CD4-positive, alpha-beta T cell (primary cell): ENCODE measurements at regions not wholly inside any gene's neighbourhood (a gene's known extent, or its start where the extent isn't known, plus 50 kb on each side); places are given as distances from the start of the nearest gene placed in this dataset.

ENCODE experiments used
- ATAC-seq: fragments of 200-7000 bp; cut with Tn5 transposase; one replicate; pipeline ENCODE4 v1.10.0; 2022; ENCODE audit warnings: mild to moderate bottlenecking; ENCODE audit not compliant: poor library complexity
- CTCF ChIA-PET: fragments of 350-600 bp; sonication (Branson Sonifier 250); formaldehyde crosslinking; loops from one replicate; lab custom pipeline; 2021; ENCODE audit warnings: antibody characterized with exemption, inconsistent platforms; lab: Charles Lee
- POLR2A ChIA-PET: fragments of 350-600 bp; sonication (Branson Sonifier 250); formaldehyde crosslinking; loops from one replicate; lab custom pipeline; 2021; ENCODE audit warnings: antibody characterized with exemption, inconsistent platforms; lab: Charles Lee
- DNase-seq, 14 experiments: peaks; one replicate each; pipeline ENCODE4 v3.0.0-alpha.2; 2013 to 2020; ENCODE audit warnings: mixed read lengths in 2 of 14
- H3K27ac ChIP-seq, 2 donors: one replicate each; pipeline versions ENCODE4 v1.5.1 to v1.7.0; 2013; ENCODE audit warnings: low read length in 2 of 2, low read depth in 1 of 2, mild to moderate bottlenecking in 1 of 2
- H3K27me3 ChIP-seq, 2 experiments: 1 replicate in 1 of 2; 2 replicates in 1 of 2; pipeline versions ENCODE4 v1.6.1 to v1.7.0; 2013; ENCODE audit warnings: low read length in 2 of 2, control low read depth in 1 of 2, mild to moderate bottlenecking in 1 of 2, moderate library complexity in 1 of 2; ENCODE audit not compliant: insufficient read depth in 2 of 2, control insufficient read depth in 1 of 2
- H3K36me3 ChIP-seq: one replicate; pipeline ENCODE4 v1.6.1; 2013; ENCODE audit warnings: low read length, control low read depth; ENCODE audit not compliant: insufficient read depth
- H3K4me1 ChIP-seq: one replicate; pipeline ENCODE4 v1.6.1; 2013; ENCODE audit warnings: low read length, control low read depth; ENCODE audit not compliant: insufficient read depth
- H3K4me3 ChIP-seq: one replicate; pipeline ENCODE4 v1.5.1; 2013; ENCODE audit warnings: mild to moderate bottlenecking, low read length, moderate library complexity
- H3K9me3 ChIP-seq, 2 experiments: 1 replicate in 1 of 2; 2 replicates in 1 of 2; pipeline versions ENCODE4 v1.6.1 to v1.7.0; 2013; ENCODE audit warnings: low read length in 2 of 2, mild to moderate bottlenecking in 2 of 2, control low read depth in 1 of 2, moderate library complexity in 1 of 2; ENCODE audit not compliant: control insufficient read depth in 1 of 2, insufficient read depth in 1 of 2
- H3K27ac Mint-ChIP-seq: one replicate; pipeline ENCODE4 v1.8.0; 2020; ENCODE audit warnings: mixed read lengths
- H3K27me3 Mint-ChIP-seq: one replicate; pipeline ENCODE4 v1.8.0; 2021; ENCODE audit warnings: mixed read lengths
- H3K36me3 Mint-ChIP-seq: one replicate; pipeline ENCODE4 v1.8.0; 2021; ENCODE audit warnings: low read depth, mixed read lengths
- H3K4me1 Mint-ChIP-seq: one replicate; pipeline ENCODE4 v1.8.0; 2021; ENCODE audit warnings: low read depth, mixed read lengths
- H3K4me3 Mint-ChIP-seq: one replicate; pipeline ENCODE4 v1.8.0; 2020; ENCODE audit warnings: mild to moderate bottlenecking, mixed read lengths
- H3K9me3 Mint-ChIP-seq: one replicate; pipeline ENCODE4 v1.8.0; 2020; ENCODE audit warnings: mixed read lengths
- intact Hi-C, 2 experiments: fragments of 100-400 bp; cut with DNase I in 1 of 2; cut with micrococcal nuclease in 1 of 2; formaldehyde crosslinking; loops; one replicate each; pipeline versions ENCODE4 v1.15.1 to v1.9.0; 2023 to 2025; cut with DNase I, micrococcal nuclease
- TF ChIP-seq, protein P1 (sequence below): fragments of 200-600 bp; IDR thresholded peaks from one replicate; pipeline ENCODE4 v1.8.0; 2022; ENCODE audit warnings: antibody characterized with exemption, mild to moderate bottlenecking

DNA sequence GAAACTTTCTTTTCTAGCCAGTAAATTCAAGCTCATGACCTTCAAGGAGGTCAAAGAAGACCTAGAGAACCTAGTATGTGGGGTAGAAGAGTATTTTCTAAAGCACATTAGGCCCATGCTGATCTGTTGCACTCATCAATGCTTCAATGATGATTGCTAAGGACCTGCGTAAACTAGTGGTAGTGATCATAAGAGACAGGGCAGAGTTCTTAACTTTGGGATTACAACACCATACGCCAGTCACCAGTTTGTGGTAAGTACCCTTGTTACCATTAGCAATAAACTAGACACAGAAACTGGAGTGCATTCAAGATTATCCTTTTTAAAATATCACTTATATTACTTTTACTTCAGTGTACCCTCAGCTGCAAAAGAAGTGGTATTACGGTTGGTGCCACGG lies 490.3 kb downstream of the BUD13 start:
- Mint-ChIP-seq H3K9me3 (no peaks in the 10 kb centered on the region), H3K4me1 (no peaks in the 10 kb centered on the region), H3K36me3 (no peaks in the 10 kb centered on the region), H3K4me3 (no peak overlapping the region), H3K27me3 (peaks cover 35% of the 10 kb centered on the region), H3K27ac (no peak overlapping the region)
- ChIA-PET POLR2A (no interaction called here), CTCF (no interaction called here)
- intact Hi-C loops = no loop called here
- Histone ChIP-seq H3K4me1 (no peaks in the 10 kb centered on the region), H3K36me3 (no peaks in the 10 kb centered on the region), H3K27me3 (no peaks in the 10 kb centered on the region), H3K27ac (no peak overlapping the region), H3K9me3 (no peaks in the 10 kb centered on the region), H3K4me3 (no peak overlapping the region)
- ATAC-seq = no peak
- TF ChIP-seq, protein P1, sequence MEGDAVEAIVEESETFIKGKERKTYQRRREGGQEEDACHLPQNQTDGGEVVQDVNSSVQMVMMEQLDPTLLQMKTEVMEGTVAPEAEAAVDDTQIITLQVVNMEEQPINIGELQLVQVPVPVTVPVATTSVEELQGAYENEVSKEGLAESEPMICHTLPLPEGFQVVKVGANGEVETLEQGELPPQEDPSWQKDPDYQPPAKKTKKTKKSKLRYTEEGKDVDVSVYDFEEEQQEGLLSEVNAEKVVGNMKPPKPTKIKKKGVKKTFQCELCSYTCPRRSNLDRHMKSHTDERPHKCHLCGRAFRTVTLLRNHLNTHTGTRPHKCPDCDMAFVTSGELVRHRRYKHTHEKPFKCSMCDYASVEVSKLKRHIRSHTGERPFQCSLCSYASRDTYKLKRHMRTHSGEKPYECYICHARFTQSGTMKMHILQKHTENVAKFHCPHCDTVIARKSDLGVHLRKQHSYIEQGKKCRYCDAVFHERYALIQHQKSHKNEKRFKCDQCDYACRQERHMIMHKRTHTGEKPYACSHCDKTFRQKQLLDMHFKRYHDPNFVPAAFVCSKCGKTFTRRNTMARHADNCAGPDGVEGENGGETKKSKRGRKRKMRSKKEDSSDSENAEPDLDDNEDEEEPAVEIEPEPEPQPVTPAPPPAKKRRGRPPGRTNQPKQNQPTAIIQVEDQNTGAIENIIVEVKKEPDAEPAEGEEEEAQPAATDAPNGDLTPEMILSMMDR = no peak
- no peak for DNase-seq

DNA sequence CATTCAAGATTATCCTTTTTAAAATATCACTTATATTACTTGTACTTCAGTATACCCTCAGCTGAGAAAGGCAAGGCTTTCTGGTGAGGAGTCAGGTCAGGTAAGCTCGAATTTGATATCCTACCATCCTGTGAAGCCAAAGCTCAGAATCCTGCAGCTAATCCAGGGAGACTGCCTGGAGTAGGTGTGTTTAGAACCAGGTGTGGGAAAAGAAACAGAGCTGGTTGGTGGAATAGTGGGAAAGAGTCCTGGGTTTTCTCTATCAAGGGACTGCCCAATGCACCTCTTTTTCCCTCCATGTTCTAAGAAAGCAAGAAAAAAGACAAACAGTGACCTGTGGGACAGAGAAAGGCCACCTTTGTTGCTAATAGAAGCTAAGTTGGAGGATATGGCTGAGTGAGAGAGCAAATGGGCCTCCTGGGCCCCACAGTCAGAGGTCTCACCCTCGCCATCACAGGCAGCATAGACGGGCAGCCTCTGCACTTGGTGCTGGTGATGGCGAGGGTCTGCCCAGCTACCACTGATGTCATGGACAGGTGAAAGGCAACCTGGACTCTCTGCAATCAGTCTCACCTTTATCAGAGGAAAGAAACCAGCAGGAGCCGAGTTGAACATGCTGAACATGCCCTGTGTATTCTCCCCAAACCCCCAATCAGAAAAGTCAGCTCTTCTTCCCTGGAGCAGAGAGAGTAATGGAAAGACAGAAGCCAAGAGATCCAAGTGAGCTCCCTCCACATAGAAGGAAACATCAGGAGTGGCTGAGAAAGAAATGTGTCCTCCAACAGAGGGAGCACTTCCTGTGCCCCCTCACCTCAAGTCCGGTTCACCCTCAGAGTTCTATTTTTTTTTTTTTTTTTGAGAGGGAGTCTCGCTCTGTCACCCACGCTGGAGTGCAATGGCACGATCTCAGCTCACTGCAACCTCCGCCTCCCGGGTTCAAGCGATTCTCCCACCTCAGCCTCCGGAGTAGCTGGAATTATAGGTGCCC lies 491.3 kb downstream of the BUD13 start:
- TF ChIP-seq, protein P1 = no peak
- no peaks in the 10 kb centered on the region for H3K36me3 Mint-ChIP-seq
- H3K9me3 ChIP-seq = peaks cover 0 to 7% of the 10 kb centered on the region in 2 experiments
- no peak overlapping the region for H3K4me3 Mint-ChIP-seq
- peaks cover 3% of the 10 kb centered on the region for H3K4me1 ChIP-seq
- no peaks in the 10 kb centered on the region for H3K4me1 Mint-ChIP-seq
- peaks cover 31% of the 10 kb centered on the region for H3K27me3 Mint-ChIP-seq
- no peak overlapping the region for H3K27ac ChIP-seq
- CTCF ChIA-PET = no interaction called here
- intact Hi-C loops = no loop called here
- POLR2A ChIA-PET = no interaction called here
- DNase-seq = no peak
- no peak overlapping the region for H3K4me3 ChIP-seq
- no peak overlapping the region for H3K27ac Mint-ChIP-seq
- H3K27me3 ChIP-seq = peaks cover 0 to 5% of the 10 kb centered on the region in 2 experiments
- no peaks in the 10 kb centered on the region for H3K36me3 ChIP-seq
- ATAC-seq = no peak
- no peaks in the 10 kb centered on the region for H3K9me3 Mint-ChIP-seq

DNA sequence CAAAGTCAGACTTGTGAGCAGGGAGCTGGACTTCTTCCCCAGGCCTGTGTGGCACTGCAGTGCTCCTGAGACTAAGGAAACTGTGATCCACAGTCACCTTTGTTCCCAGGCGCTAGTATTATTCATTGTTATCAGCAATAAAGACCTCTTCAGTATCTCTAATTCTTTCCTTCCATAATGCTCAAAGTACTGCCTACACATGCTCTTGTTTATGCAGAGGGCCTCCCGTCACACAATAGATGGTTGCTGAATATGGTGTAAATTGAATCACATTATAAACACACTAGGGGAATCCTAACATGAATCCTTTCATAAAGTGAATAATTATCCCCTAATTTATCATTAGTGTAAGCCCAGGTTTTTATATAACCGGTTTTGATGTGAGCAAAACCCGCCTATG lies 493.3 kb downstream of the BUD13 start:
- Histone ChIP-seq H3K36me3 (no peaks in the 10 kb centered on the region), H3K27ac (no peak overlapping the region), H3K9me3 (peaks cover 0 to 14% of the 10 kb centered on the region in 2 experiments), H3K4me1 (peaks cover 8% of the 10 kb centered on the region), H3K4me3 (no peak overlapping the region), H3K27me3 (peaks cover 0 to 5% of the 10 kb centered on the region in 2 experiments)
- no peak overlapping the region for H3K4me3 Mint-ChIP-seq
- TF ChIP-seq, protein P1 = no peak
- no peaks in the 10 kb centered on the region for H3K36me3 Mint-ChIP-seq
- CTCF ChIA-PET = no interaction called here
- peaks cover 29% of the 10 kb centered on the region for H3K27me3 Mint-ChIP-seq
- H3K4me1 Mint-ChIP-seq = no peaks in the 10 kb centered on the region
- intact Hi-C loops = loop anchor here in 1 of 2 experiments (5.0 kb wide), 3 partner anchors 942 to 1997 kb away; no protein-coding TSS in a partner anchor
- H3K9me3 Mint-ChIP-seq = no peaks in the 10 kb centered on the region
- no peak for ATAC-seq
- no peak overlapping the region for H3K27ac Mint-ChIP-seq
- DNase-seq = no peak
- POLR2A ChIA-PET = no interaction called here
